ENCODE measurements at regions not wholly inside any gene's neighbourhood (a gene's known extent, or its start where the extent isn't known, plus 50 kb on each side); places are given as distances from the start of the nearest gene placed in this dataset.

- no peak for TF ChIP-seq YY1 (IDR thresholded peaks at IDR 0.05; ENCODE audit: low read depth)
- TF ChIP-seq CEBPB (IDR thresholded peaks at IDR 0.05) = no peak
- TF ChIP-seq TCF12 (IDR thresholded peaks at IDR 0.05; ENCODE audit: low read depth) = no peak
- TF ChIP-seq EP300 (IDR thresholded peaks at IDR 0.05; ENCODE audit: borderline replicate concordance) = no peak
- no peak for TF ChIP-seq TEAD4 (IDR thresholded peaks at IDR 0.05)
- TF ChIP-seq NFIC (IDR thresholded peaks at IDR 0.05) = no peak
- no peak for TF ChIP-seq ZBTB7A (IDR thresholded peaks at IDR 0.05; ENCODE audit: low read depth)
- no peak for TF ChIP-seq EGR1 (IDR thresholded peaks at IDR 0.05)
- TF ChIP-seq REST (IDR thresholded peaks at IDR 0.05; ENCODE audit: low read depth) = no peak
- TF ChIP-seq USF1 (IDR thresholded peaks at IDR 0.05) = no peak
These were observed 112.8 kb upstream of the SLC25A48 start for GRCh38 chr5:135721548-135722090.

GRCh38 chr5:135720191-135720590 is 114.3 kb upstream of the SLC25A48 start:
- no peak for TF ChIP-seq NFIC (IDR thresholded peaks at IDR 0.05)
- no peak for TF ChIP-seq YY1 (IDR thresholded peaks at IDR 0.05; ENCODE audit: low read depth)
- TF ChIP-seq TEAD4 (IDR thresholded peaks at IDR 0.05) = no peak
- TF ChIP-seq USF1 (IDR thresholded peaks at IDR 0.05) = no peak
- no peak for TF ChIP-seq CREB1 (IDR thresholded peaks at IDR 0.05; ENCODE audit: low read depth)
- no peak for TF ChIP-seq ZBTB7A (IDR thresholded peaks at IDR 0.05; ENCODE audit: low read depth)
- no peak for TF ChIP-seq TAF1 (IDR thresholded peaks at IDR 0.05; ENCODE audit: low read depth)
- no peak for TF ChIP-seq REST (IDR thresholded peaks at IDR 0.05; ENCODE audit: low read depth)
- no peak for TF ChIP-seq FOXM1 (IDR thresholded peaks at IDR 0.05; ENCODE audit: borderline replicate concordance, low read depth)
- TF ChIP-seq EP300 (IDR thresholded peaks at IDR 0.05; ENCODE audit: borderline replicate concordance) = no peak
- TF ChIP-seq RAD21 (IDR thresholded peaks at IDR 0.05; ENCODE audit: low read depth) = no peak
- TF ChIP-seq CEBPB (IDR thresholded peaks at IDR 0.05) = no peak

- TF ChIP-seq EP300 (IDR thresholded peaks at IDR 0.05; ENCODE audit: borderline replicate concordance) (no peak), CREB1 (IDR thresholded peaks at IDR 0.05; ENCODE audit: low read depth) (no peak), MAX (IDR thresholded peaks at IDR 0.05) (no peak), RAD21 (IDR thresholded peaks at IDR 0.05; ENCODE audit: low read depth) (no peak), EGR1 (IDR thresholded peaks at IDR 0.05) (no peak), USF1 (IDR thresholded peaks at IDR 0.05) (no peak), TCF12 (IDR thresholded peaks at IDR 0.05; ENCODE audit: low read depth) (no peak), TAF1 (IDR thresholded peaks at IDR 0.05; ENCODE audit: low read depth) (no peak), NFIC (IDR thresholded peaks at IDR 0.05) (no peak), FOXM1 (IDR thresholded peaks at IDR 0.05; ENCODE audit: borderline replicate concordance, low read depth) (no peak), REST (IDR thresholded peaks at IDR 0.05; ENCODE audit: low read depth) (no peak), TEAD4 (IDR thresholded peaks at IDR 0.05) (no peak), ZBTB7A (IDR thresholded peaks at IDR 0.05; ENCODE audit: low read depth) (no peak), CEBPB (IDR thresholded peaks at IDR 0.05) (no peak), YY1 (IDR thresholded peaks at IDR 0.05; ENCODE audit: low read depth) (no peak)
These were observed 114.9 kb upstream of the SLC25A48 start for GRCh38 chr5:135719428-135720063.

GRCh38 chr5:135718651-135719050 is 115.8 kb upstream of the SLC25A48 start:
- TF ChIP-seq EP300 (IDR thresholded peaks at IDR 0.05; ENCODE audit: borderline replicate concordance) = no peak
- TF ChIP-seq REST (IDR thresholded peaks at IDR 0.05; ENCODE audit: low read depth) = no peak
- TF ChIP-seq USF1 (IDR thresholded peaks at IDR 0.05) = no peak

All from Ishikawa (cell line).